Spinal cord (tissue), 10 donors: ENCODE measurements at regions not wholly inside any gene's neighbourhood (a gene's known extent, or its start where the extent isn't known, plus 50 kb on each side); places are given as distances from the start of the nearest gene placed in this dataset. TPM values are rescaled to one million over a fixed set of nuclear protein-coding genes. Genes with fewer than 3 reads are reported as not detected.
"Not testable (repeated sequence)": the region's sequence is repeated elsewhere in the genome, so short reads cannot be mapped to it uniquely, and the experiment has no call there.

Experiments
- DNase-seq, 6 donors: peaks; one replicate each; pipeline versions ENCODE4 v3.0.0 to v3.0.0-alpha.2; 2013 to 2015; ENCODE audit warnings: low spot score in 6 of 6, low read depth in 4 of 6
- H3K27ac ChIP-seq: one replicate; pipeline ENCODE4 v1.5.1; 2013; ENCODE audit warnings: low read depth, low read length, control low read depth
- H3K27me3 ChIP-seq: one replicate; pipeline ENCODE4 v1.6.1; 2013; ENCODE audit warnings: low read length; ENCODE audit not compliant: control insufficient read depth, insufficient read depth
- H3K36me3 ChIP-seq: one replicate; pipeline ENCODE4 v1.6.1; 2013; ENCODE audit warnings: low read length; ENCODE audit not compliant: control insufficient read depth, insufficient read depth
- H3K4me1 ChIP-seq: one replicate; pipeline ENCODE4 v1.6.1; 2013; ENCODE audit warnings: low read length; ENCODE audit not compliant: control insufficient read depth, insufficient read depth
- H3K4me3 ChIP-seq: one replicate; pipeline ENCODE4 v1.5.1; 2013; ENCODE audit warnings: low read depth, low read length, control low read depth
- H3K9me3 ChIP-seq: one replicate; pipeline ENCODE4 v1.6.1; 2013; ENCODE audit warnings: low read length; ENCODE audit not compliant: control insufficient read depth, insufficient read depth
- WGBS: methylation state at CpG from one replicate; pipeline ENCODE4 v1.1.5; 2013; ENCODE audit warnings: missing lambda C conversion rate; ENCODE audit not compliant: insufficient coverage; 5-methylcytosine and 5-hydroxymethylcytosine counted together
- small RNA-seq: library from RNA; depleted of rRNA; stranded (forward); fragments of <200 nt; gene quantifications from one replicate; pipeline ENCODE3, GENCODE V24; 2014; ENCODE audit warnings: low replicate concordance
- donor health status: healthy.

DNA sequence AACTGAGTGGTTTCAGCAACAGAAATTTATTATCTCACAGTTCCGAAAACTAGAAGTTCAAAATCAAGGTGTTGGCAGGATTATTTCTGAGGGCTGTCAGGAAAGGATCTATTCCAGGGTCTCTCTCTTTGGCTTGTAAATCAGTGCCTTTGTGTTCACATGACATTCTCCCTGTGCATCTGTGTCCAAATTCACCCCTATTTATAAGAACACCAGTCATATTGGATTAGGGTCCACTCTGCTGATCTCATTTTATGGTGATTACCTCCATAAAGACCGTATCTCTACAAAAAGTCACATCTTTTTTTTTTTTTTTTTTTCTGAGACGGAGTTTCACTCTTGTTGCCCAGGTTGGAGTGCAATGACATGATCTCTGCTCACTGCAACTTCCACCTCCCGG lies 68.6 kb upstream of the MARCKS start:
- Histone ChIP-seq H3K4me3 (no peak overlapping the region), H3K27ac (no peak overlapping the region), H3K36me3 (no peaks in the 10 kb centered on the region), H3K9me3 (no peaks in the 10 kb centered on the region), H3K27me3 (no peaks in the 10 kb centered on the region), H3K4me1 (no peaks in the 10 kb centered on the region)
- WGBS: 100% methylated on average over 2 of the region's 4 CpGs
- no peak for DNase-seq

DNA sequence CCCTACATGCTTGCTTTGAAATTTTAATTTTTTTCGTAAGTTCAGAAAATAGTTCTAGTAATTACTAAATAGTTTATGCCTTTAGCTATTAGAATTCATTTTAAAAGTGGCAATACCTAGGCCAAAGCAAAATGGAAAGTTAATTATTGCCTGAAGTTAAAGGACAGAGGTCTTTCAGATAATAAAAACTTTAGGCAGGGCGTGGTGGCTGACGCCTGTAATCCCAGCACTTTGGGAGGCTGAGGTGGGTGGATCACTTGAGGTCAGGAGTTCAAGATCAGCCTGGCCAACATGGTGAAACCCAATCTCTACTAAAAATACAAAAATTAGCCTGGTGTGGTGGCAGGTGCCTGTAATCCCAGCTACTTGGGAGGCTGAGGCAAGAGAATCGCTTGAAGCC lies 65.9 kb upstream of the MARCKS start:
- not testable (repeated sequence) for H3K27ac ChIP-seq, H3K4me1 ChIP-seq, H3K36me3 ChIP-seq, DNase-seq, H3K4me3 ChIP-seq, H3K27me3 ChIP-seq, H3K9me3 ChIP-seq
- WGBS: 100% methylated on average over 3 of the region's 4 CpGs

DNA sequence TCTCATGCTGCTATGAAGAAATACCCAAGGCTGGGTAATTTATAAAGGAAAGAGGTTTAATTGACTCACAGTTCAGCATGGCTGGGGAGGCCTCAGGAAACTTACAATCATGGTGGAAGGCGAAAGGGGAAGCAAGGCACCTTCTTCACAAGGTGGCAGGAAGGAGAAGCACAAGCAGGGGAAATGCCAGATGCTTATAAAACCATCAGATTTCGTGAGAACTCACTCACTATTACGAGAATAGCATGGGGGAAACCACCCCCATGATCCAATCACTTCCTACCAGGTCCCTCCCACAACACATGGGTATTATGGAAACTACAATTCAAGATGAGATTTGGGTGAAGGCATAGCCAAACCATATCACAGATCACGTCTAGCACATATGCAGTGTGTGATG lies 61.8 kb upstream of the MARCKS start:
- WGBS: 83% methylated on average over 1 of the region's 4 CpGs
- not testable (repeated sequence) for H3K27me3 ChIP-seq, H3K27ac ChIP-seq, DNase-seq, H3K4me1 ChIP-seq, H3K4me3 ChIP-seq, H3K9me3 ChIP-seq, H3K36me3 ChIP-seq

DNA sequence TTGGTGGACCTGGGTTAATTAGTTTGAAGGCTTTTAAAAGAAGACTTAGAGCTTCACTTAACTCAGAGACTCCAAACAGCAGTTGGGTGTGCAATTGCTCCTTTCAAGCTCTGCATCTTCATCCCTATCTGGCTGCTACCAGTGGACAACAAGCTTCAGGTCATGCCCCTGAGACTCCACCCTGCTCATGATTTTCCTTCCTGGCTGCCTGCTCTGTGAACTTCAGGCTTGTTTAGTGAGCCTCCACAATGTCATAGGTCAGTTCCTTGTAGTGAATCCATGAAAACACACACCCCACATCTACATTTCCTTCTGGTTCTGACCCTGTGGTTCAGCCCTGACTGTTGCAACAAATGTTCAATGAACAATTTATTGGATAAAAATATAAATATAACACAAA lies 61.1 kb upstream of the MARCKS start:
- no peak for DNase-seq
- H3K36me3 ChIP-seq: no peaks in the 10 kb centered on the region
- no peak overlapping the region for H3K27ac ChIP-seq
- H3K4me1 ChIP-seq: no peaks in the 10 kb centered on the region
- H3K4me3 ChIP-seq: no peak overlapping the region
- H3K9me3 ChIP-seq: no peaks in the 10 kb centered on the region
- no peaks in the 10 kb centered on the region for H3K27me3 ChIP-seq

DNA sequence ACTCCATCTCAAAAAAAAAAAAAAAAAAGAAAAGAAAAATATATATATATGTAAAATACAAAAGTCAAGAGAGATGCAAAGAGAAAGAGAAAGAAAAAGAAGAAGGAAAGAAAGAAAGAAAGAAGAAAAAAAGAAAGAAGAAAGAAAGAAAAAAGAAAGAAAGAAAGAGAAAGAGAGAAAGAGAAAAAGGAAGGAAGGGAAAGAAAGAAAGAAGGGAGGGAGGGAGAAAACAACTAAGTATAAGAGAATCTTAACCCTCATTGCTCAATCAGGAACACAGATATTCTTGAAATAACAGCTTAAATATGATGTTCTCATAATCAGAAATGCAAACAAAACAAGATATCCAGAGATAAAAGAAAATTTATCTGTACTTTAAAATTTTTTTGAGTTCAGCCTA lies 54.4 kb upstream of the MARCKS start:
- no peak overlapping the region for H3K4me3 ChIP-seq
- no peaks in the 10 kb centered on the region for H3K27me3 ChIP-seq
- no peaks in the 10 kb centered on the region for H3K9me3 ChIP-seq
- no peak overlapping the region for H3K27ac ChIP-seq
- DNase-seq: no peak
- no peaks in the 10 kb centered on the region for H3K36me3 ChIP-seq
- H3K4me1 ChIP-seq: no peaks in the 10 kb centered on the region

DNA sequence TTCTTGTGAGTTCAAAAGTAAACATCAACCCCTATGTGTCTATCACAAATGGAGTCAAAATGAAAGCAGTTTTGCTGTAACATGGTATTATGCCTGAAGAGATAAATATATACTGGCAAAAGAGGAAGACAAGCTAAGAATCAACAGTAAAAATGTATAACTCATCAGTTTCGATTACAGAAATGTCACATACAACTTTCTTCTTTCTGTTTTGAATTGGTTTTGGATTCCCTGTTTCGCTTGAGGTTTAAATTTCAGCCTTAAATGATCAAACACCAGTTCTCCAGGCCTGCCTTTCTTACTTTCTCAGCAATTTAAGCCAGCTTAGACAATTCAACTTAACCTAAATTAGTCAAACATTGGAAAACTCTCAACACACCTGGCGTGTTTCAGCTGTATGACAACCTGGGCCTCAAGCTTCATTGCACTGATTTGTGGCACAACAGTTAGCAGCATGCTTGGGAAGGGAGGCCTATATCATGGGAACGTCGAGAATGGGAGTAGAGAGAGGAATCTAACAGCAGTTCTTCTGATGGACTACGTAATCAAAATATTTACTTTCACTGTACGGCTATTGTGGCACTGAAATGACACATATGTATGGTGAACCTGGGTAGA lies 51.9 kb upstream of the MARCKS start:
- no peak for DNase-seq
- WGBS: 40% methylated on average over 1 of the region's 7 CpGs
- Histone ChIP-seq H3K4me3 (no peak overlapping the region), H3K27ac (peak overlapping the region; percentile 30), H3K4me1 (no peaks in the 10 kb centered on the region), H3K27me3 (no peaks in the 10 kb centered on the region), H3K9me3 (no peaks in the 10 kb centered on the region), H3K36me3 (no peaks in the 10 kb centered on the region)

DNA sequence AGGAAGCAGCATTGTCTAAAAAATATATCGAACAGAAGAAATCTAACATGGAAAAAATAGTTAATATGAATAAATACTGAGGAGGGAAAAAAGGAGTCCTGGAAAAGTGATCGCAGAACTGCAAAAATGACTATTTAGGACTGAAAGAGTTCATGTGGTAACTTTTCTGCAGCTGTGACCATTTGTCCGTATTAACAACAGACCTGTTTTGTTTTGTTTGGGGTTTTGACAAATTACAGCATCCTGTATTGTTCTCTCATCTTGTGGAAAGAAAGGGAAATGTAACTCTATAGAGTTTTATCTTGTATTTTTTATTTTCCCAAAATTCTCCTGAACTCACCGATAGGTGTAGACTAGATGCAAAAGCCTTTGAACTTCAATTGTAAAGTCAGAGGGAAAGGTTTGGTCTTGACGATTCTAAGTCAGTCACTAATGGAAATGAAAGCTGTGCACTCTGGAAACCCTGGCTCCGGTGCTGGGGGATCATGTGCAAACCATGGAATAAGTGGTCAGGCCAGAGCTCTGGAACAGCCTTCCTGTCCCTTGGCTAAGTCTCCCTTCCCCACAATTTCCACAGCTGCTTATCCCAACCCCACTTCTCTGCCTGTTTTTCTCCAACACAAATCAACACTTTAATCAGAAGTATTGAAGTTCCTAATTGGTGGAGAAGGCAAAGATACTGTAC lies 51.2 kb upstream of the MARCKS start:
- 78% methylated on average over 3 of the region's 6 CpGs for WGBS
- DNase-seq: no peak

More for the DNA sequence above, 51.2 kb upstream of the MARCKS start:
- no peak overlapping the region for H3K4me3 ChIP-seq
- no peaks in the 10 kb centered on the region for H3K27me3 ChIP-seq
- peak overlapping the region; percentile 30 for H3K27ac ChIP-seq
- H3K9me3 ChIP-seq: no peaks in the 10 kb centered on the region
- no peaks in the 10 kb centered on the region for H3K36me3 ChIP-seq
- no peaks in the 10 kb centered on the region for H3K4me1 ChIP-seq

Small RNAs in the stretch of these regions (small RNA-seq; reads per million reads assigned to genes)
- not detected for gene RNU6-1163P
